NCI-H1105 (cell line): ENCODE measurements at regions not wholly inside any gene's neighbourhood (a gene's known extent, or its start where the extent isn't known, plus 50 kb on each side); places are given as distances from the start of the nearest gene placed in this dataset.

Source experiments
- DNase-seq: peaks from one replicate; lab custom pipeline; 2025; lab: John Stamatoyannopoulos, UW

GRCh38 chr6:167442796-167443680, 118.2 kb downstream of the TTLL2 start:
- DNase-seq, result no peak

GRCh38 chr6:167444602-167445346, 119.9 kb downstream of the TTLL2 start:
- no peak for DNase-seq

GRCh38 chr6:167445568-167445967, 120.7 kb downstream of the TTLL2 start:
- no peak for DNase-seq

GRCh38 chr6:167446046-167446445, 121.2 kb downstream of the TTLL2 start:
- no peak for DNase-seq

DNA sequence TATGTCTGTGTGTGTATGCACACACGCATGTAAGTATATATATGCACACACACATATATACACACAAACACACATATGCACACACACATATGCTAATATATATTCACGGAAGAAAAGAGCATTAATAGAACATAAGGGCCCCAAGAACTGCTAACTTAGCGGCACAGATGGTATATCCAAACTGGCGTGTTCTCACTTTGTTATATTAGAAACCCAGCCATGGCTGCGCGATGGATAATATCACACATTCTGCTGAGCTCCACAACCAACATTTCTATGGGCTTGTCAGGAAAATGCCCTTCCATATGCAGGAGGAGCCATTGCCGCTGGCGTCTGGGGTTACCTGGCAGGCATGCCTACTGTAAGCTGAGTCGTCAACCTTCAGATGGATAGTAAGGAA, 122.1 kb downstream of the TTLL2 start:
- no peak for DNase-seq

DNA sequence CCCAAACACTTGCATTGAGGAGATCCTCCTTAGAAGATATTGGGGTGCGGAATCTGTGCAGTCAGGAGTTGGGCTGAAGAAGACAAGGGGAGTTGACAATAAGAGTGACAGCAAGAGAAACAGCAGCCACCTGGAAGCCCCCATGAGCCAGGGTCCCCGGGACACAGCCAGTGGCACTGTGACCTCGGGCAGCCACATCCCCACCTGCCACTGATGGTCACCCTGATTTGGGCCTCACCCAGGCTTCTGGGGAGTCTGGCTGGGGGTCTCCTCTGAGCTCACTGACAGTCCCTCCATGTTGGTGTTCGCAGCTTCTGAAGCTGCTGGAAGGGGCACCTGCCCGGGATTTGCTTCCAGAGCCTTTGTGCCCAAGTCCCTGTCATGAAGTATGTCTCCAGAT, 123.5 kb downstream of the TTLL2 start:
- no peak for DNase-seq

DNA sequence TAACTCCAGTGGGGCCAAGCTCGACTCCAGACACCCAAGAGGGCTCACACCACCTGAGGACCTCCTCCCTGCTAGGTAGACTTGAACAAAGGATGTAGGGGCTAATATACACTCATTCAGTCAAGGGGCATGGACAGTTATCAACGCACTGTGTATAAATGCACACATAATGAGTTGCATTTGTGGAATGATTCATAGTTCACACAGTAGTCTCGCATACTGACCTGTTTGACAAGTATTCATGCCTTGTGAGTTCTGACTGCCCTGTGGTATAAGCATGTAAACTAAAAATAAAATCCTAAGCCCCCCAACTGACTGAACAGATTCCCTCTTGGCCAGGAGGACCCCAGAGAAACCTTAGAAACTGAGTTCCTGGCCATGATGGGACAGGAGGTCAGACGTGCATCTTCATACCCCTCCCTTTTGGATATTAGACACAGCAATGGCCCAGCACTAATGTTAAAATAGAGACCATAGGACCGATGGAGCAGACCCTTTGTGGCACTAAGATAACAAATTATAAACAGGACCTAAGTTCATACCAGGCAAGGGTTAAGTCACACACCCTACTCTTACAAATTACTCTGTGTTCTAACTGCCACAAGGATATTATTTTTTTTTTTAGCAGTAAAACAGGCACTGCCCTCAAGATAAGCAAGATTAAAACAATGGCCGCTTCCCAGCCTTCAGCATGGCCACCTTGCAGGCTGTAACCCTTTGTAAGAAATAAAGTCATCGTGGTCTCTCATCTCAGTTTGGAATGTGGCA, 124.4 kb downstream of the TTLL2 start:
- DNase-seq, result no peak

- no peak for DNase-seq
These were observed 125.7 kb downstream of the TTLL2 start for GRCh38 chr6:167450626-167451025.

DNA sequence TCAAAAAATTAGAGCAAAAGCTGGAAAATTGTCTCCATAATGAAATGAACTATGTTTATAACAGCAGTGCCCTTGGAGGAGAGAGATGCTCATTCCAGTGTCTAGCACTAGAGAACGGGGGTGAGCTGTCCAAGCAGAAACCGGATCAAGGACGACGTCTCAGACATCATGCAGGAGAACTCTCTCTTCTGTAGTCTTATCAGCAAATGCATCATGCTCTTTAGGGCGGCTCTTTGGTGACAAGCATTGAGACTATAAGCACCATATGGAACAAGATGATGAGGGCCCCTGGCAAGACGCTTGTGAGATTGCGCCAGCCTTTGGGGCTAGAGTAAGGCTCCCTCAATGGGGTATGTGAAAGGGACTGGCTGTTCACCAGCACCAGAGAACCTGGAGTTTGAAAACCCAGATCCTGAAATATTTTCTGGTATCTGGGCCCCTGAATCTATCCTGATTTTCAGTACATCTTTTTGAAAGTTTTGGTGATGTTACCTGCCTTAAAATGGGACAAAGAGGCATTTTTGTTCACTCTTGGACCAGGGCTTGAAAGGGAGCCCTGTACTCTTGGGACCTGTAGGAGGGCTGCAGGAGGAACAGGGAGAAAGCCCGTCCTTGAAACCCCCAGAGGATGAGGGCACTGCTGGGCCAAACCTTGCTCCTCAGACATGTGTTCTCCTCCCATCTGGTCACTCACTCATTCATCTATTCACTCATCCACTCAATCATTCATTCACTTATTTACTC, 127.6 kb downstream of the TTLL2 start:
- DNase-seq, result no peak

GRCh38 chr6:167453082-167453446, 128.2 kb downstream of the TTLL2 start:
- no peak for DNase-seq

DNA sequence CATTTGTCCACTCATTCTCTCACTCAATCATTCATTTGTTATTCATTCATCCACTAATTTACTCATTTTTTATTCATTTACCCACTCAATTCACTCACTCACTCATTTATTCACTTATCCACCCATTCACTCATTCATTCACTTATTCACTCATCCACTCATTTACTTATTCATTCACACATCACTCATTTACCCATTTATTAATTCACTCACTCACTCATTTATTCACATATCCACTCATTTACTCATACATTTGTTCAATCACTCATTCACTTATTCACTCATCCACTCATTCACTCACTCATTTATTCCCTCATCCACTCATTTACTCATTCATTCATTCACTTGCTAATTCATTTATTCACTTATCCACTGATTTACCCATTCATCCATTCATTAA, 129.1 kb downstream of the TTLL2 start:
- DNase-seq, result no peak

GRCh38 chr6:167455371-167455770, 130.5 kb downstream of the TTLL2 start:
- no peak for DNase-seq

GRCh38 chr6:167462514-167463312, 137.8 kb downstream of the TTLL2 start:
- no peak for DNase-seq

- no peak for DNase-seq
These were observed 139.3 kb downstream of the TTLL2 start for GRCh38 chr6:167464177-167464576.

GRCh38 chr6:167465482-167465881, 140.6 kb downstream of the TTLL2 start:
- DNase-seq, result no peak

DNA sequence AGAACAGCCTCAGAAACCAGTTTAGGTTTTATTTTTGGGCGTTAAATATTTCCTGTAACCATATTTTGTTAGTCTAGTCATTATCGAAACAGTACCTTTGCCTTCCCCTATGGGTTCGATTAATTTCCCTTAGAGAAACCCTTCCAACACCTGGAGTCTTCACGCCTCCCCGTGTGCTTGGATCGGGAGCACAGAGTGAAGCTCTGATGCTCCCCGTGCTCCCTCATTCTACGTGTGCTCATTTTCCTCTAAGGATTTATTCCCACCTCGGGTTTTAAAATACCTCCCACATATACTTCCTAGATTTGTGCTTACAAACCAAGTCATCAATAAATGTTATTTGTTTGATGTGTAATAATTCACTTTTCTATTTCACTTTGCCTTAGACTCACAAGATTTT, 142.4 kb downstream of the TTLL2 start:
- no peak for DNase-seq

- DNase-seq, result no peak
These were observed 143.0 kb downstream of the TTLL2 start for GRCh38 chr6:167467793-167468431.

DNA sequence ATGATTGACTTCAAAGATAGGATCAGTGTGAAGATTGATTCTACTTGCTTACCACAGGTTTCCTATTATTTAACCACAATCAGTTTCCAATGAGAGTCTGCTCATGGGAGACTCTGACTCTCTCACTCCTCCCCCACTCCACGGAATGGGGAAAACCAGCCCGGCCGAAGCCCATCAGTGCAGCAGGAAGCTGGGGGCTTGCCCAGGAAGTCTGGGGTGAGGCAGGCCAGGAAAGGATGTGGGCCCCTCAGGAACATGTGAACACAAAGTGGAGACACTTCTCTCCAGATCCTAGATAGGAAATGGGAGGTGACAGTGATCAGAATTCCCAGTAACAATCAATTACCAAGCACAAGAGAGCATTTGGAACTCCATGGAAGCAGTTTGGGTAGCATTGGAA, 144.2 kb downstream of the TTLL2 start:
- no peak for DNase-seq

DNA sequence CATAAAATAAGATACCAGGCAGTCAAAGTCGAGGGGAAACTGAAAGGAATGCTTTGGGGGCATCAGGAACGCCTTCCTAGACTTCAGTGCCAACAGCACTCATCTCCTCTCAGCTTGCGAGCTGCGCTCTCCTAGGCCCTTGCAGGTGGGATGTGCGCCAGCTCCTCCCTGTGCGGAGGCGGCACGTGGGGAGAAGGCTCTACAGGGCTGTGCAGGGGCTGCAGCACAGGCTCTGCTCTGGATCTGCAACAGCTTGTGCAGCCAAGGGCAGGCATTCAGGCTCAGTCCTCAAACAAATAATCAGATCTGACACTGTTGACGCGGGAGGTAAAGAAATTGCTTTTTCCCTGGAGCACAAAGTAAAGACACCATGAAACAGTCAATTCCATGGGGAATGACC, 144.8 kb downstream of the TTLL2 start:
- no peak for DNase-seq

- DNase-seq, result no peak
These were observed 145.4 kb downstream of the TTLL2 start for GRCh38 chr6:167470101-167470835.
